Fibroblast of lung (primary cell): ENCODE measurements at regions not wholly inside any gene's neighbourhood (a gene's known extent, or its start where the extent isn't known, plus 50 kb on each side); places are given as distances from the start of the nearest gene placed in this dataset.

Experiments used
- CTCF ChIP-seq, 2 donors: IDR thresholded peaks in 1 of 2; conservative IDR thresholded peaks in 1 of 2; 1 replicate in 1 of 2; 2 replicates in 1 of 2; pipeline ENCODE4 v1.5.1; 2011 to 2012; ENCODE audit warnings: low read length in 2 of 2, control low read depth in 1 of 2, inconsistent platforms in 1 of 2, low read depth in 1 of 2, mild to moderate bottlenecking in 1 of 2
- EZH2 ChIP-seq: IDR thresholded peaks from 2 replicates; pipeline ENCODE4 v1.5.1; 2012; ENCODE audit warnings: low read length, control low read depth, mild to moderate bottlenecking; ENCODE audit errors: missing control alignments

- no peak for TF ChIP-seq CTCF (conservative IDR thresholded peaks at IDR 0.05 in 1 of 2, IDR thresholded peaks at IDR 0.05 in 1 of 2; ENCODE audit: low read depth in 1 of 2, low read length in 2 of 2)
- TF ChIP-seq EZH2 = no peak
Measured at GRCh38 chr6:47360388-47360787, 50.7 kb upstream of the TNFRSF21 start.
